CD4-positive, alpha-beta T cell treated with Interleukin-17A for 4 hours (primary cell): ENCODE measurements at regions not wholly inside any gene's neighbourhood (a gene's known extent, or its start where the extent isn't known, plus 50 kb on each side); places are given as distances from the start of the nearest gene placed in this dataset.

Experiments
- DNase-seq: peaks from one replicate; pipeline ENCODE4 v3.0.0-alpha.2; 2020; ENCODE audit warnings: mixed read lengths

GRCh38 chr15:69880571-69881301, 217.0 kb downstream of the TLE3 start:
- DNase-seq = no peak

- no peak for DNase-seq
These were observed 216.4 kb downstream of the TLE3 start for GRCh38 chr15:69881302-69881670.

GRCh38 chr15:69881766-69882165, 216.0 kb downstream of the TLE3 start:
- DNase-seq = no peak

- DNase-seq = no peak
These were observed 214.4 kb downstream of the TLE3 start for GRCh38 chr15:69883306-69883705.

GRCh38 chr15:69885173-69885955, 212.4 kb downstream of the TLE3 start:
- no peak for DNase-seq

GRCh38 chr15:69887009-69887408, 210.7 kb downstream of the TLE3 start:
- DNase-seq = no peak

GRCh38 chr15:69887553-69887952, 210.2 kb downstream of the TLE3 start:
- DNase-seq = no peak

GRCh38 chr15:69888406-69888805, 209.3 kb downstream of the TLE3 start:
- DNase-seq = no peak

GRCh38 chr15:69891070-69891536, 206.6 kb downstream of the TLE3 start:
- no peak for DNase-seq

- DNase-seq = no peak
These were observed 206.1 kb downstream of the TLE3 start for GRCh38 chr15:69891606-69892005.

GRCh38 chr15:69892351-69892750, 205.4 kb downstream of the TLE3 start:
- DNase-seq = no peak

- no peak for DNase-seq
These were observed 204.6 kb downstream of the TLE3 start for GRCh38 chr15:69893086-69893485.

- DNase-seq = no peak
These were observed 203.9 kb downstream of the TLE3 start for GRCh38 chr15:69893863-69894262.

- no peak for DNase-seq
These were observed 202.5 kb downstream of the TLE3 start for GRCh38 chr15:69895202-69895601.

GRCh38 chr15:69896606-69897005, 201.1 kb downstream of the TLE3 start:
- no peak for DNase-seq

- DNase-seq = no peak
These were observed 200.7 kb downstream of the TLE3 start for GRCh38 chr15:69897061-69897460.

- no peak for DNase-seq
These were observed 200.1 kb downstream of the TLE3 start for GRCh38 chr15:69897471-69898237.

- no peak for DNase-seq
These were observed 199.5 kb downstream of the TLE3 start for GRCh38 chr15:69898243-69898642.

- DNase-seq = no peak
These were observed 195.2 kb downstream of the TLE3 start for GRCh38 chr15:69902414-69903062.

GRCh38 chr15:69903470-69904469, 193.9 kb downstream of the TLE3 start:
- no peak for DNase-seq
